Astrocyte of the cerebellum (primary cell): ENCODE measurements at regions not wholly inside any gene's neighbourhood (a gene's known extent, or its start where the extent isn't known, plus 50 kb on each side); places are given as distances from the start of the nearest gene placed in this dataset.

ENCODE experiments used
- DNase-seq: peaks from one replicate; pipeline ENCODE4 v3.0.0-alpha.2; 2011; ENCODE audit warnings: low read depth
- H3K4me3 ChIP-seq: 2 replicates; pipeline ENCODE4 v1.5.1; 2011; ENCODE audit warnings: mild to moderate bottlenecking, low read depth, low read length, moderate library complexity
- CTCF ChIP-seq: IDR thresholded peaks from 2 replicates; pipeline ENCODE4 v1.5.1; 2012; ENCODE audit warnings: low read length, low read depth, moderate library complexity, mild to moderate bottlenecking; ENCODE audit errors: missing control alignments
- in situ Hi-C: cut with HindIII; loops from 2 replicates; pipeline ENCODE4 v1.10.0; 2017; ENCODE audit warnings: low sequenced_read_pairs

- in situ Hi-C loops, result no loop called here
- DNase-seq, result peak; percentile 9
- no peak for TF ChIP-seq CTCF
- H3K4me3 ChIP-seq, result no peak overlapping the region
These were observed 82.4 kb upstream of the TAS2R1 start for GRCh38 chr5:9712506-9712905.

- TF ChIP-seq CTCF, result no peak
- no peak overlapping the region for H3K4me3 ChIP-seq
- no peak for DNase-seq
- in situ Hi-C loops, result no loop called here
These were observed 79.9 kb upstream of the TAS2R1 start for GRCh38 chr5:9710069-9710468.

DNA sequence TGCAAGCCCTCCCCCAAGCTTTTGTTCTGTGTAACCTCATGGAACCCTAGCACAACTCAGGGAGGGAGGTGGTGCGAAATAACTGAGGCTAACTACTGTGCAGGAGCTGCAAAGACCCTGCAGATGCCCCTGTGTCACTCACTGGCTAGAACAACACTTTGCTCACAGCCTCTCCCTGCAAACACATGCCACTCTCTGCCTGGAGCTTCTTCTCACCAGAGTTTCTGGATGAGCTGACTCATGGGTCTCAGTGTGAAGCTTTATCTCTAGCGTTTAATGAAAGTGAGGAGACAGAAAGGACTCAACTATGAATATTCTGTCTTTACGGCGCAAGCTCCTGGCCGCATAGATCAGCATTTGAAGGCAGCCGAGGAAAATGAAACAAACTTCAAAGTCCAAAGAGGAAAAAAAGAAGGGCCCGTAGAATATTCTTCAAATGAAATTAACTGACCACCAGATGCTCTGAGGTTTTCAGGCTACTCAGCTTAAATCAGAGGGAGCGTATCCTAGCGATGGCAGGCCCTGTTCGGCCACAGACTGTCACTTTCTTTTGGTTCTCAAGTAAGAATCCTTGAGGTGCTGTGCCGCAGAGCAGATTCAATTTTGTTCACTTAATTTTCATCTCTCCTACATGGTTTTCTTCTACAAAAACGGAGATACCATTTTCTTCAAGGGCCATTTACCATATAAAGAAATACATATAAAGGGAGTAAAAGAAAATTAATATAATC, 77.7 kb upstream of the TAS2R1 start:
- no peak for TF ChIP-seq CTCF
- DNase-seq, result no peak
- H3K4me3 ChIP-seq, result no peak overlapping the region
- in situ Hi-C loops, result no loop called here

DNA sequence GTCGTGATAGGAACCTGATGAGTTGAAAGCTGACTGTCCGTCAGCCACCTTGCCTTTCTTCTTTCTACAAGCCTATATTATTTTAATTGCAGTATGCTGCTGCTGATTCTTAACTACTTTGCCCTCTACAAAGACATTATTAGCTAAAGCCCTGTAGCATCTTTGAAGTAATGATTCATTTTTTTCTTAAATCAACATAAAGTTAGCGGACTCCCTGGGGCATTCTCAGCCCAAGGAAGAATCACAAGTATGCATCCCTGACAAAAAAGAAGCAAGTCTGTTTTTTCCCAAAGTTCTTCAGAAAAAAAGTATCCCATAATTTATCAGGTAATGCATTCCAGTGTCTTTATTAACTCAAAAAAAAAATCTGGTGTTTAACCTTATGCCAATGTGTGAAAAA, 69.5 kb upstream of the TAS2R1 start:
- in situ Hi-C loops, result no loop called here
- no peak overlapping the region for H3K4me3 ChIP-seq

GRCh38 chr5:9698841-9699240, 68.7 kb upstream of the TAS2R1 start:
- no peak for DNase-seq
- TF ChIP-seq CTCF, result no peak
- in situ Hi-C loops, result no loop called here
- no peak overlapping the region for H3K4me3 ChIP-seq

More for the DNA sequence above, 69.5 kb upstream of the TAS2R1 start:
- no peak for TF ChIP-seq CTCF
- DNase-seq, result no peak

- in situ Hi-C loops, result no loop called here
- no peak overlapping the region for H3K4me3 ChIP-seq
- no peak for DNase-seq
- TF ChIP-seq CTCF, result no peak
These were observed 68.1 kb upstream of the TAS2R1 start for GRCh38 chr5:9698125-9698826.
